LNCaP clone FGC (cell line): ENCODE measurements at regions not wholly inside any gene's neighbourhood (a gene's known extent, or its start where the extent isn't known, plus 50 kb on each side); places are given as distances from the start of the nearest gene placed in this dataset.

Source experiments
- DNase-seq: peaks from one replicate; pipeline ENCODE4 v3.0.0-alpha.2; 2011; ENCODE audit warnings: low read depth
- H3K4me3 ChIP-seq: 2 replicates; pipeline ENCODE4 v1.5.1; 2011; ENCODE audit warnings: mild to moderate bottlenecking, low read depth, low read length, control low read depth
- TF ChIP-seq, protein P1 (sequence below): IDR thresholded peaks from 2 replicates; pipeline ENCODE4 v1.5.1; 2012; ENCODE audit warnings: mild to moderate bottlenecking; ENCODE audit not compliant: control insufficient read depth, insufficient read depth; ENCODE audit errors: extremely low read depth

DNA sequence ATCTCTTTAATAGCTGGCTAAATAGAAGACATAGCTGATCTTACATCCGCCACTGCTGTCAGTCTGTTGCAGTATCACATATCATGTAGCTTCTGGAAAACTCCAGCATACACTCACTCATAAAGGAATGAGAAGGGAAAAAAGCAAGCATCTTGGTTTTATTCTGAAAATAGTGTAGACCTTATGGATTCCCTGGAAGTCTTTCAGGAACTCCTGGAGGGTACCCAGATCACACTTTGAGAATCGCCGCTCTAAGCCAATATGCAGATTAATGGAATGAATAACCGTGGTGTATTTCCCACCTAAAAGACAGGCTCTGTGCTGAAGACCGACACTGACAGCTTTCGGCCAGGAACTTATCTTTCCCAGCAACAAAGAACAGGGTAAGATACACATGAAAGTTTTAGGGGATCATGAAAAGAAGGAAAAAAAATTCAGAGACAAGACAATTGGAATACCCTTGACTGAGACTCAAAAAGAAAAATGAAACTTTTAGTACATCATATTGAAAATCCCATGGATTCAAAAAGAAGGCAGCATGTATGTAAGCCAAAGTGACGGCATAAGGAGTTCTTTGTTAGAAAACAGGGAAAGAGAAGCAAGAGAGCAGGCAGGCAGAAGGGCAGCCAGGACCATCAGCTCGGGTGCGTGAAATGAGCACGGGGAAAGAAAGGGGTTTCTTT is 56.4 kb upstream of the SEC11C start:
- TF ChIP-seq, protein P1, sequence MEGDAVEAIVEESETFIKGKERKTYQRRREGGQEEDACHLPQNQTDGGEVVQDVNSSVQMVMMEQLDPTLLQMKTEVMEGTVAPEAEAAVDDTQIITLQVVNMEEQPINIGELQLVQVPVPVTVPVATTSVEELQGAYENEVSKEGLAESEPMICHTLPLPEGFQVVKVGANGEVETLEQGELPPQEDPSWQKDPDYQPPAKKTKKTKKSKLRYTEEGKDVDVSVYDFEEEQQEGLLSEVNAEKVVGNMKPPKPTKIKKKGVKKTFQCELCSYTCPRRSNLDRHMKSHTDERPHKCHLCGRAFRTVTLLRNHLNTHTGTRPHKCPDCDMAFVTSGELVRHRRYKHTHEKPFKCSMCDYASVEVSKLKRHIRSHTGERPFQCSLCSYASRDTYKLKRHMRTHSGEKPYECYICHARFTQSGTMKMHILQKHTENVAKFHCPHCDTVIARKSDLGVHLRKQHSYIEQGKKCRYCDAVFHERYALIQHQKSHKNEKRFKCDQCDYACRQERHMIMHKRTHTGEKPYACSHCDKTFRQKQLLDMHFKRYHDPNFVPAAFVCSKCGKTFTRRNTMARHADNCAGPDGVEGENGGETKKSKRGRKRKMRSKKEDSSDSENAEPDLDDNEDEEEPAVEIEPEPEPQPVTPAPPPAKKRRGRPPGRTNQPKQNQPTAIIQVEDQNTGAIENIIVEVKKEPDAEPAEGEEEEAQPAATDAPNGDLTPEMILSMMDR = no peak
- H3K4me3 ChIP-seq = no peak overlapping the region
- DNase-seq = no peak

DNA sequence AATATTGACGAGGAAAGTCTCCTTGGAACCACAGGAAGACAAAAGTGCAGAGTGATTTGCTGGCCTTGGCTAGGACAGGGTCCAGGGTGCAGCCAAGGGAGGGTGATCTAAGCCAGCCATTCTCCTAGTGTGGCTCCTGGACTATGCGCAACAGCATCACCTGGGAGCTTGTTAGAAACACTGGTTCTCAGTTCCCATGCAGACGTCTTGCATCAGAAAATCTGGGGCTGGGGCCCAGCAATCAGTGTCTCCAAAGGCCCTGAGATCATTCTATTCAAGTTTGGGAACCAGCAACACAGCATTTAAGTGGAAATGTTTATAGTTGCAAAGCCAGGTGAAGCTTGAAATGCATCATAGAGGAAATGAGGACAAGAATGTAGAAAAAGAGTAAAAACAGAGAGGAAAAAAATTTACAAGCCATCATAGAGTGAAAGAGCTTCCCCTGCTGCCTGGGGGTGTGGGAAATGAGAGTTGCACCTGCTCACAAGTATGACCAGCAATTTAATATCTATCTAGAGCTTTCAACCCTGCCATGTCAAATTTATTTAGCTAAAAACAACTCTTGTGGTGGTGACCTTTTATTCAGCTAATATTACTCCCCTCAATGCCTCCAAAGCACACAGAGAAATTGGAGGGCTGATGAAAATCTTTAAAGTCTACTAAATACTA is 54.4 kb upstream of the SEC11C start:
- TF ChIP-seq, protein P1 = no peak
- DNase-seq = no peak
- H3K4me3 ChIP-seq = no peak overlapping the region

DNA sequence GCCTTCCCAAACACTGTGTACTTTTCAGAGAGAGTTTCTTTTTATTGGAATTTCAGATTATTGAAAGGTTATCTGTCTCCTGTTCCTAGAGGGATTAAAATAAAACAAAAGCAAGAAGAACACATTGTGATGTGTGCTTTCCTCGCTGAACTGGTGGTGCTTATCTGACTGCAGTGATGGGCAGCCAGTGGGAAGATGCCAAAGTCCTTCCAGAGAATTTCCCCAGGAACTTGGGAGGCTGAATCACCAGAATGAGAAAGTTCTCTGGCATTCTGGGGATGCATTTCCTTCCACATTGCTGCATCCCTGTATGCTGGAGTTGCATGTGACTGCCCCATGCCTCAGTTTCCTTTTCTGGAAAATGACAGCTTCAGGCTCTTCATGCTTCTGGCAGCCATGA is 53.9 kb upstream of the SEC11C start:
- no peak overlapping the region for H3K4me3 ChIP-seq
- TF ChIP-seq, protein P1 = no peak
- no peak for DNase-seq

DNA sequence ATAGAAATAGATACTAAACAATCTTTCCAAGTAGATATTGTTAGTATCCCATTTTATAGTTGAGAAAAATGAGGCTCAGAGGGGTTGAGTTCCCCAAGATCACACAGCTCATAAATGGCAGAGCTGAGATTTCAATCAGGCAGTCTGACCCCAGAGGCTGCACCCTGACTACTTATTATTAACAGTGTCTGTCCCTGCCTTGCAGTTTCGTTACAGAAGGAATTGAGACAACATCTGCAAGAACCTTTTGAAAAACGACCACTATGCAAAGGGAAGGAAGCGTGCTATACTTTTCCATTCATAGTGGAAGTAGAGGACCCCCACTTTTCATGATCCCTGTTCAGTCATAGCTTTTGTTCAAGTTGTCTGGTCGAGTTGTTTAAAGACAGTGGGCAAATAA is 53.2 kb upstream of the SEC11C start:
- TF ChIP-seq, protein P1 = no peak
- no peak overlapping the region for H3K4me3 ChIP-seq
- no peak for DNase-seq

DNA sequence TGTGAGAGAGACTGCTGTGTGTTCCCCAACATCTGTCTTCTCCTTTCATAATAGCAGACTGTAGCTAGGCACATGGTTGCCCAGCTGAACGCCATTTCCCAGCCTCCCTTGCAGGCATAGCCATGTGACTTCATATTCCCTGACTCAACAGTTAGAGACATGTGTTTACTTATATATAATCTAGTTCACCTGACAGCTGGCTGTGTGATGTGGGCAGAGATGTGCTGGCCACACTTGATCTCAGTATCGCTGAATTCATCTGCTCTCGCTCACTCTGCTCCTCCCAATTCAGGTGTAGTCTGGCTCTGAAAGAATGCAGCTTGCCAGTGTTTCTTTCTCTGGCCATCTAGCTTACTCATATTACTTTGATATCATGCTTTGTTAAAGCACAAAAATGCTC is 52.3 kb upstream of the SEC11C start:
- no peak for DNase-seq
- TF ChIP-seq, protein P1 = no peak

More for the DNA sequence above, 52.3 kb upstream of the SEC11C start:
- H3K4me3 ChIP-seq = no peak overlapping the region
